Erythroblast (primary cell): ENCODE measurements at regions not wholly inside any gene's neighbourhood (a gene's known extent, or its start where the extent isn't known, plus 50 kb on each side); places are given as distances from the start of the nearest gene placed in this dataset.

Experiments
- GATA1 ChIP-seq: IDR thresholded peaks from 2 replicates; pipeline ENCODE4 v1.6.1; 2011; ENCODE audit warnings: low read depth, mild to moderate bottlenecking, control low read depth, low read length, moderate library complexity
- POLR2A ChIP-seq: IDR thresholded peaks from 2 replicates; pipeline ENCODE4 v1.6.1; 2011; ENCODE audit warnings: mild to moderate bottlenecking, low read length

GRCh38 chr5:162543437-162543836, 475.9 kb downstream of the GABRG2 start:
- no peak for TF ChIP-seq POLR2A
- no peak for TF ChIP-seq GATA1
